Colonic mucosa (tissue), 4 donors: ENCODE measurements at regions not wholly inside any gene's neighbourhood (a gene's known extent, or its start where the extent isn't known, plus 50 kb on each side); places are given as distances from the start of the nearest gene placed in this dataset.

Experiments used
- DNase-seq: peaks from one replicate; pipeline ENCODE4 v3.0.0-alpha.2; 2020
- H3K27ac ChIP-seq: fragments of 200-600 bp; one replicate; pipeline ENCODE4 v1.8.0; 2021
- H3K27me3 ChIP-seq: fragments of 200-600 bp; one replicate; pipeline ENCODE4 v1.8.0; 2021
- H3K36me3 ChIP-seq: fragments of 200-600 bp; one replicate; pipeline ENCODE4 v1.8.0; 2021
- H3K4me1 ChIP-seq: fragments of 200-600 bp; one replicate; pipeline ENCODE4 v1.8.0; 2021; ENCODE audit warnings: mild to moderate bottlenecking
- H3K4me3 ChIP-seq: fragments of 200-600 bp; one replicate; pipeline ENCODE4 v1.8.0; 2021
- H3K9ac ChIP-seq, 2 donors: one replicate each; pipeline ENCODE4 v1.7.0; 2013; ENCODE audit warnings: control low read depth in 2 of 2, low read depth in 2 of 2, low read length in 2 of 2
- H3K9me3 ChIP-seq: fragments of 200-600 bp; one replicate; pipeline ENCODE4 v1.8.0; 2021
- intact Hi-C: fragments of 100-400 bp; cut with DNase I; formaldehyde crosslinking; loops from one replicate; pipeline ENCODE4 v1.14.1; 2022
- TF ChIP-seq, protein P1 (sequence below): fragments of 200-600 bp; IDR thresholded peaks from one replicate; pipeline ENCODE4 v1.8.0; 2022; ENCODE audit warnings: antibody characterized with exemption, mild to moderate bottlenecking
- donor health status: healthy.
- donor health status: DM: no; HTN: no; CAD: no.
- donor health status: DM: no; HTN: no; CAD: no.

DNA sequence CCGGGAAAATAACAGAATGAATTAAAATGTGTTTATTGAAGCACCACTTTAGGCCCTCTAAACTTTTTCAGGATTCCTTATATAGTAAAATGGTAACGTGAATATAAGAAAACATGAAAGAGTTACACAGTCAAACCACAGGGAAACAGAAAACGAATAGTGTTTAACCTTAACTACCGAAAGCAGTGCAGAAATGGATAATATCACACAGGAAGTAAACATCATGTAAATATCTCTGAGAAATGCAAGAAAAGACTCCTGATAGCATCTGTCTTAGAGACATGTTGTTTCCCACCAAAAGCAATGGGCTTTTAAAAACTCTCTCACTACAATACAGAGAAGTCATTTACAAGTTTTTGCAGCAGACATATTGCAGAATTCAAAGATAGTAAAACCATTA is 323.9 kb upstream of the CXXC4 start:
- TF ChIP-seq, protein P1, sequence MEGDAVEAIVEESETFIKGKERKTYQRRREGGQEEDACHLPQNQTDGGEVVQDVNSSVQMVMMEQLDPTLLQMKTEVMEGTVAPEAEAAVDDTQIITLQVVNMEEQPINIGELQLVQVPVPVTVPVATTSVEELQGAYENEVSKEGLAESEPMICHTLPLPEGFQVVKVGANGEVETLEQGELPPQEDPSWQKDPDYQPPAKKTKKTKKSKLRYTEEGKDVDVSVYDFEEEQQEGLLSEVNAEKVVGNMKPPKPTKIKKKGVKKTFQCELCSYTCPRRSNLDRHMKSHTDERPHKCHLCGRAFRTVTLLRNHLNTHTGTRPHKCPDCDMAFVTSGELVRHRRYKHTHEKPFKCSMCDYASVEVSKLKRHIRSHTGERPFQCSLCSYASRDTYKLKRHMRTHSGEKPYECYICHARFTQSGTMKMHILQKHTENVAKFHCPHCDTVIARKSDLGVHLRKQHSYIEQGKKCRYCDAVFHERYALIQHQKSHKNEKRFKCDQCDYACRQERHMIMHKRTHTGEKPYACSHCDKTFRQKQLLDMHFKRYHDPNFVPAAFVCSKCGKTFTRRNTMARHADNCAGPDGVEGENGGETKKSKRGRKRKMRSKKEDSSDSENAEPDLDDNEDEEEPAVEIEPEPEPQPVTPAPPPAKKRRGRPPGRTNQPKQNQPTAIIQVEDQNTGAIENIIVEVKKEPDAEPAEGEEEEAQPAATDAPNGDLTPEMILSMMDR, result no peak
- Histone ChIP-seq H3K27me3 (no peaks in the 10 kb centered on the region), H3K36me3 (no peaks in the 10 kb centered on the region), H3K4me3 (no peak overlapping the region), H3K9me3 (no peaks in the 10 kb centered on the region), H3K4me1 (no peaks in the 10 kb centered on the region), H3K27ac (no peak overlapping the region), H3K9ac (no peak overlapping the region)
- intact Hi-C loops, result no loop called here
- no peak for DNase-seq

DNA sequence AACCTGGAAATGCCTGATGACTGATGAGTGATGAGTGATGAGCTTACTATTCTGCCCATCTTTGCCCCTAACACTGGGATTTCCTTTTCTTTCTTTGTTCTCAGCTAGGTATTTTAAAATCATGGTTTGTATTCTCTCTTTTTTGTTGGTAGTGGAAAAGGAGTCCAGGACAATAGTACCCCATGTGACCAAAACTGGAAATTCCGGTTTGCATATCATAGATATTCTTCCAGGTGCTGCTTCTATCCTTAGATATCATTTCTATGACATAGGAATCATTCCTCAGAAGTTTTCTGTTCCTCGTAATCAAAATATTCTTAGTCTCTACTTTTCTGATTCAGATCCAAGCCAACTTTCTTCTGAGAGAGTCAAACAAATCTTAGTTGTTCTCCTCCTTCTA is 320.5 kb upstream of the TET2 start:
- no peak overlapping the region for H3K4me3 ChIP-seq
- intact Hi-C loops, result no loop called here
- no peaks in the 10 kb centered on the region for H3K9me3 ChIP-seq
- H3K27ac ChIP-seq, result no peak overlapping the region
- H3K4me1 ChIP-seq, result no peaks in the 10 kb centered on the region
- no peak overlapping the region for H3K9ac ChIP-seq
- no peak for DNase-seq
- H3K27me3 ChIP-seq, result no peaks in the 10 kb centered on the region
- TF ChIP-seq, protein P1, result no peak
- H3K36me3 ChIP-seq, result no peaks in the 10 kb centered on the region

DNA sequence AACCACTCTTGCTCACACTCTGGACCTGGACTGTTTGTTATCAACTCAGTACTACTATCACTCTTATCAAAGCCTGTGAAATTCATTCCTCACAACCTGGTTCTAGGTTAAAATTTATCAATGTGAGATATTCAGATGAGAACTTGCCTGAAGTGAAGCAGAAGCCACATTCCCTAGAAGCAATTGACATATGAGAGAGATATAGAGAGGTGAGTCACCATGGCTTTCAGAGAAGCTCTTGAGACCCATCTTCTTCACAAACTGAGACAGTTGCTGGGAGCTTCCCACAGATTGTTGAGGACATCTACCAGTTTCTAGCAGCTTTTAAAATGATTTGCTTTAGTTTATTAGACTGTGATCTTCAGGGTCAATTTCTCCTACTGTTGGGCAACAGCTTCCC is 316.9 kb upstream of the TET2 start:
- Histone ChIP-seq H3K9me3 (no peaks in the 10 kb centered on the region), H3K27me3 (no peaks in the 10 kb centered on the region), H3K36me3 (no peaks in the 10 kb centered on the region), H3K27ac (no peak overlapping the region), H3K9ac (no peak overlapping the region), H3K4me3 (no peak overlapping the region), H3K4me1 (no peaks in the 10 kb centered on the region)
- TF ChIP-seq, protein P1, result no peak
- no peak for DNase-seq
- intact Hi-C loops, result no loop called here

DNA sequence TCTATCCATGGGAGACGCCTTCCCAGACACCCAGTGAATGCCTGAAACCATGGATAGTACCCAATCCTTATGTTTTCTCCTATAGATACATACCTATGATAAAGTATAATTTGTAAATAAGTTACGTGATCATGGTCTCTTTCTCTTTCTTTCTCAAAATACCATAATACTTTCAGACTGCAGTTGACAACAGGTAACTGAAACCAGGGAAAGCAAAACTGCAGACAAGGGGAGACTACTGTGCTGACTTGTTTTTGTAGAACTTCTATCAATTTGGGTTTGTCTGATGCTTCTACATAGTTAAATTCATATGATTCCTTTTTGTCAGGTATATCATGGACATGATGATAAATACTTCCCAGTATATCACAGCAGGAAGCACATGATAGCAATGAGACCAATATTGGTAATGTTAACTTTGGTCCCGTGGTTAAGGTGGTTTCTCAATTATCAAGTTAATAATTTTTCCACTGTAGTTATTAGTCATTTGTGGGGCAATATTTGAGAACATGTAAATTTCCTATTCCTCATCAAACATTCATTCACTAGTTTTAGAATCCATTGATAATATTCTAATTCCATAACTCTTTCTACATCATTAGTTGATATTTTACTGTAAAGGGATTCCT is 298.0 kb upstream of the TET2 start:
- no peaks in the 10 kb centered on the region for H3K36me3 ChIP-seq
- no peak overlapping the region for H3K4me3 ChIP-seq
- no peaks in the 10 kb centered on the region for H3K9me3 ChIP-seq
- H3K9ac ChIP-seq, result no peak overlapping the region
- intact Hi-C loops, result no loop called here
- no peak for DNase-seq
- TF ChIP-seq, protein P1, result no peak
- H3K4me1 ChIP-seq, result no peaks in the 10 kb centered on the region
- H3K27ac ChIP-seq, result no peak overlapping the region
- H3K27me3 ChIP-seq, result no peaks in the 10 kb centered on the region

DNA sequence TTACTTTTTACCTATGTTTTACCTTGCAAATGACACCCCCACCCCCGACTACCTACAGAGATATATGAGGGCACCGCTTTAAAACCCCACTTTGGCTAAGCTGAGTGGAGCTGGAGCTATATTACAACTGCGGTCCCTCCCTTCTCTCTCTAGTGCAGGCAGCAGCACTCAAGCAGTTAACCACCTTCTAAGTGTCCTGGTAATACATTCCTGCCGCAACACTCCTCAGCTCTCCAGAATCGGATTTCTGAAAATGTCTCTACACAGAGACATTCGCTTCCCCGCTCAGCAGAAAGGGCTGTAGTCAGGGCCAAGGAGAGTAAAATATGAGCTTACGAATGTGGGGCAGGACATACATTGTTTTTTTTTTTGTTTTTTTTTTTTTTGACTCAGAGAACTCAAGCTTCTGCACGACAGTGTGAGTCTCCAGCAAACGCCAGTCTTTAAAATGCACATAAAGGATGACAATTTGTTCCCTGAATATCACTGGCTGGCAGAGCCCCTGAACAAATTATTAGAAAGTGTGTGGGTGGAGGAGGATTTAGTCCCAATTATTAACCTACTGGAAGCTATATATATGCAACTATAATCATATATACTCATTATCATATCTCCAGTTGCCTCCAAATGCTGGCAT is 287.0 kb upstream of the TET2 start:
- Histone ChIP-seq H3K36me3 (no peaks in the 10 kb centered on the region), H3K9ac (no peak overlapping the region), H3K9me3 (no peaks in the 10 kb centered on the region), H3K27ac (no peak overlapping the region), H3K4me3 (no peak overlapping the region), H3K4me1 (no peaks in the 10 kb centered on the region), H3K27me3 (no peaks in the 10 kb centered on the region)
- DNase-seq, result no peak
- TF ChIP-seq, protein P1, result no peak
- intact Hi-C loops, result loop anchor here (5.0 kb wide), 1 partner anchor 792 kb away; no protein-coding TSS in a partner anchor
